HCT116 (cell line): ENCODE measurements at regions not wholly inside any gene's neighbourhood (a gene's known extent, or its start where the extent isn't known, plus 50 kb on each side); places are given as distances from the start of the nearest gene placed in this dataset.

Source experiments
- ATAC-seq: fragments of 200-7000 bp; cut with Tn5 transposase; 2 replicates; pipeline ENCODE4 v1.9.1; 2020; ENCODE audit warnings: mild to moderate bottlenecking, moderate library complexity
- BruUV-seq: library from RNA; stranded (reverse); fragments of 400-500 nt; replicated peaks from 2 replicates; lab custom pipeline; 2021; lab: Mats Ljungman, UMichigan
- CTCF ChIA-PET: fragments of 300-600 bp; sonication (Branson Sonifier 250); formaldehyde crosslinking; loops from one replicate; lab custom pipeline; 2021; ENCODE audit warnings: antibody characterized with exemption; lab: Charles Lee
- POLR2A ChIA-PET: fragments of 300-600, 350-600 bp; sonication (Branson Sonifier 250); formaldehyde crosslinking; loops from one replicate; lab custom pipeline; 2021; ENCODE audit warnings: antibody characterized with exemption; lab: Charles Lee
- RAD21 ChIA-PET, 2 experiments: fragments of 300-600 bp; sonication (Branson Sonifier 250); formaldehyde crosslinking; loops; one replicate each; lab custom pipeline; 2023; ENCODE audit warnings: low total read pairs in 2 of 2; ENCODE audit not compliant: uncharacterized antibody in 2 of 2, unreplicated experiment in 2 of 2, low non-redundant PET in 1 of 2; lab: Charles Lee
- DNase-seq: peaks from one replicate; pipeline ENCODE4 v3.0.0-alpha.2; 2010; ENCODE audit warnings: low read depth, low spot score
- H2AFZ ChIP-seq: fragments of 200-600 bp; shearing (Covaris generic), sonication (generic); 2 replicates; pipeline ENCODE4 v1.6.1; 2017; ENCODE audit warnings: low read depth, mixed run types, mixed read lengths, antibody characterized with exemption, low read length; ENCODE audit not compliant: poor library complexity, severe bottlenecking
- H3K27ac ChIP-seq: 2 replicates; pipeline ENCODE4 v1.5.1; 2012; ENCODE audit warnings: low read depth, low read length
- H3K27me3 ChIP-seq: fragments of 200-600 bp; sonication (generic); 2 replicates; pipeline ENCODE4 v1.6.1; 2016; ENCODE audit warnings: mixed run types, low read length, mixed read lengths; ENCODE audit not compliant: insufficient read depth
- H3K36me3 ChIP-seq, 2 experiments: fragments of 200-500 bp in 1 of 2; fragments of 200-600 bp in 1 of 2; sonication (Bioruptor generic) in 1 of 2; sonication (generic) in 1 of 2; 2 replicates each; pipeline versions ENCODE4 v1.5.1 to v1.6.1; 2014 to 2016; ENCODE audit warnings: low read length in 2 of 2, inconsistent platforms in 1 of 2, mixed read lengths in 1 of 2, mixed run types in 1 of 2; ENCODE audit not compliant: insufficient read depth in 2 of 2, control insufficient read depth in 1 of 2
- H3K4me1 ChIP-seq, 2 experiments: fragments of 200-600 bp in 1 of 2; sonication (generic) in 1 of 2; 2 replicates each; pipeline versions ENCODE4 v1.5.1 to v1.6.1; 2012 to 2017; ENCODE audit warnings: low read length in 2 of 2, inconsistent platforms in 1 of 2, mild to moderate bottlenecking in 1 of 2, mixed read lengths in 1 of 2, mixed run types in 1 of 2, moderate library complexity in 1 of 2; ENCODE audit not compliant: insufficient read depth in 2 of 2, control insufficient read depth in 1 of 2
- H3K4me2 ChIP-seq: fragments of 200-600 bp; sonication (generic); 2 replicates; pipeline ENCODE4 v1.6.1; 2017; ENCODE audit warnings: mixed run types, low read length, mixed read lengths
- H3K4me3 ChIP-seq, 2 experiments: fragments of 200-600 bp in 1 of 2; sonication (generic) in 1 of 2; replicated peaks in 1 of 2; 2 replicates each; pipeline ENCODE4 v1.5.1; 2011 to 2016; ENCODE audit warnings: low read length in 2 of 2, control low read depth in 1 of 2, low read depth in 1 of 2, mild to moderate bottlenecking in 1 of 2, mixed read lengths in 1 of 2, mixed run types in 1 of 2
- H3K79me2 ChIP-seq: fragments of 200-600 bp; sonication (generic); 2 replicates; pipeline ENCODE4 v1.6.1; 2017; ENCODE audit warnings: mild to moderate bottlenecking, mixed run types, low read length, moderate library complexity, mixed read lengths; ENCODE audit not compliant: insufficient read depth
- H3K9ac ChIP-seq: fragments of 200-600 bp; sonication (generic); 2 replicates; pipeline ENCODE4 v1.6.1; 2016; ENCODE audit warnings: low read length, mixed read lengths
- H3K9me2 ChIP-seq: fragments of 200-600 bp; sonication (generic), shearing (Covaris generic); 2 replicates; pipeline ENCODE4 v1.6.1; 2017; ENCODE audit warnings: mixed run types, mild to moderate bottlenecking, moderate library complexity; ENCODE audit not compliant: insufficient read depth
- H3K9me3 ChIP-seq, 2 experiments: fragments of 200-500 bp in 1 of 2; fragments of 200-600 bp in 1 of 2; sonication (Bioruptor generic) in 1 of 2; sonication (generic) in 1 of 2; 2 replicates each; pipeline ENCODE4 v1.6.1; 2014 to 2017; ENCODE audit warnings: low read length in 2 of 2, mixed read lengths in 2 of 2, inconsistent platforms in 1 of 2, low read depth in 1 of 2, mild to moderate bottlenecking in 1 of 2, mixed run types in 1 of 2, moderate library complexity in 1 of 2; ENCODE audit not compliant: control insufficient read depth in 1 of 2, insufficient read depth in 1 of 2
- H4K20me1 ChIP-seq: fragments of 200-600 bp; sonication (generic), shearing (Covaris generic); 2 replicates; pipeline ENCODE4 v1.6.1; 2017; ENCODE audit warnings: mixed run types, mild to moderate bottlenecking, moderate library complexity; ENCODE audit not compliant: insufficient read depth
- EGR1 ChIP-seq: IDR thresholded peaks from 2 replicates; pipeline ENCODE4 v1.6.1; 2012; ENCODE audit warnings: low read depth
- ELF1 ChIP-seq: IDR thresholded peaks from 2 replicates; pipeline ENCODE4 v1.6.1; 2012; ENCODE audit warnings: low read depth, borderline replicate concordance
- EZH2 ChIP-seq: fragments of 200-600 bp; sonication (generic); IDR thresholded peaks from 2 replicates; pipeline ENCODE4 v1.6.1; 2017; ENCODE audit warnings: antibody characterized with exemption, mixed run types
- FOSL1 ChIP-seq: IDR thresholded peaks from 2 replicates; pipeline ENCODE4 v1.6.1; 2012; ENCODE audit warnings: low read depth
- JUND ChIP-seq: IDR thresholded peaks from 2 replicates; pipeline ENCODE4 v1.6.1; 2012
- POLR2A ChIP-seq: IDR thresholded peaks from 2 replicates; pipeline ENCODE4 v1.7.0; 2011; ENCODE audit warnings: borderline replicate concordance; ENCODE audit not compliant: insufficient read depth, insufficient read length; ENCODE audit errors: extremely low read depth
- POLR2AphosphoS5 ChIP-seq: IDR thresholded peaks from 2 replicates; pipeline ENCODE4 v1.6.1; 2011; ENCODE audit warnings: mild to moderate bottlenecking, low read depth, low read length, moderate library complexity
- SIN3A ChIP-seq: IDR thresholded peaks from 2 replicates; pipeline ENCODE4 v1.6.1; 2012; ENCODE audit warnings: low read depth
- SP1 ChIP-seq: IDR thresholded peaks from 2 replicates; pipeline ENCODE4 v1.6.1; 2012; ENCODE audit warnings: low read depth
- SRF ChIP-seq: IDR thresholded peaks from 2 replicates; pipeline ENCODE4 v1.6.1; 2012; ENCODE audit warnings: low read depth
- ZFX ChIP-seq: fragments of 450-650 bp; IDR thresholded peaks from 2 replicates; pipeline ENCODE4 v1.6.1; 2017
- ZNF274 ChIP-seq: fragments of 200-500 bp; sonication (Bioruptor generic); IDR thresholded peaks from 2 replicates; pipeline ENCODE4 v1.6.1; 2014; ENCODE audit warnings: mild to moderate bottlenecking, low read depth, low read length, inconsistent platforms
- intact Hi-C: fragments of 100-400 bp; cut with micrococcal nuclease; formaldehyde crosslinking; loops from 2 replicates; pipeline ENCODE4 v1.10.0; 2022
- TF ChIP-seq, protein P1 (sequence below), 3 experiments: fragments of 200-600 bp in 1 of 3; sonication (generic) in 1 of 3; IDR thresholded peaks in 2 of 3; conservative IDR thresholded peaks in 1 of 3; 2 replicates each; pipeline ENCODE4 v1.5.1; 2012 to 2017; ENCODE audit warnings: low read depth in 2 of 3, low read length in 2 of 3, antibody characterized with exemption in 1 of 3, borderline replicate concordance in 1 of 3, control low read depth in 1 of 3, mild to moderate bottlenecking in 1 of 3, mixed read lengths in 1 of 3, mixed run types in 1 of 3, moderate library complexity in 1 of 3; ENCODE audit not compliant: insufficient read depth in 1 of 3
- TF ChIP-seq, protein P2 (sequence below): IDR thresholded peaks from 2 replicates; pipeline ENCODE4 v1.6.1; 2011; ENCODE audit warnings: mild to moderate bottlenecking, low read length, moderate library complexity; ENCODE audit not compliant: insufficient replicate concordance; ENCODE audit errors: extremely low read depth
- TF ChIP-seq, protein P3 (sequence below): IDR thresholded peaks from 2 replicates; pipeline ENCODE4 v1.6.1; 2012
- TF ChIP-seq, protein P4 (sequence below): IDR thresholded peaks from 2 replicates; pipeline ENCODE4 v1.6.1; 2012; ENCODE audit warnings: low read depth

DNA sequence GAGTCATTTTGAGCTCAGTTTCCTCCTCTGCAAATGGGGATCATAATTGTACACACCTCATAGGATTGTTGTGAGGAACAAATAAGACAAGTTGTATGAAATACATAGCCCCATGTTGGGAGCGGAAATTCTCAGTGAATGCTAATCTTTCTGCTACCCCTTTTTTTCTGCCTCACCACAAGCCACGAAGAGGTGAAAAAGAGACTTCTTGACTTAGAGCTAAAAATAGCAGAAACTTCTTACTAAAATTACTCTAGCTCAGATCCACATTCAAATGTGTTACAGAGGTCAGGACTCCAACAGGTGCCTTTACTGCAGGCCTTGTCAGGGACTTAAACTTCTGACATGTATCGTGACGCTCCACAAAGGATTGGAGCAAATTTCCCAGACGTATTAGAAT is 128.5 kb downstream of the MIAT start:
- H3K4me1 ChIP-seq: no peaks in the 10 kb centered on the region
- no peak overlapping the region for H3K9ac ChIP-seq
- no peak overlapping the region for H3K4me3 ChIP-seq
- BruUV-seq: no TSS peak
- no peaks in the 10 kb centered on the region for H3K79me2 ChIP-seq
- ChIA-PET CTCF (no interaction called here), RAD21 (no interaction called here), POLR2A (no interaction called here)
- no peak overlapping the region for H2AFZ ChIP-seq
- H3K27me3 ChIP-seq: no peaks in the 10 kb centered on the region
- H4K20me1 ChIP-seq: no peaks in the 10 kb centered on the region
- DNase-seq: no peak
- TF ChIP-seq, protein P1, sequence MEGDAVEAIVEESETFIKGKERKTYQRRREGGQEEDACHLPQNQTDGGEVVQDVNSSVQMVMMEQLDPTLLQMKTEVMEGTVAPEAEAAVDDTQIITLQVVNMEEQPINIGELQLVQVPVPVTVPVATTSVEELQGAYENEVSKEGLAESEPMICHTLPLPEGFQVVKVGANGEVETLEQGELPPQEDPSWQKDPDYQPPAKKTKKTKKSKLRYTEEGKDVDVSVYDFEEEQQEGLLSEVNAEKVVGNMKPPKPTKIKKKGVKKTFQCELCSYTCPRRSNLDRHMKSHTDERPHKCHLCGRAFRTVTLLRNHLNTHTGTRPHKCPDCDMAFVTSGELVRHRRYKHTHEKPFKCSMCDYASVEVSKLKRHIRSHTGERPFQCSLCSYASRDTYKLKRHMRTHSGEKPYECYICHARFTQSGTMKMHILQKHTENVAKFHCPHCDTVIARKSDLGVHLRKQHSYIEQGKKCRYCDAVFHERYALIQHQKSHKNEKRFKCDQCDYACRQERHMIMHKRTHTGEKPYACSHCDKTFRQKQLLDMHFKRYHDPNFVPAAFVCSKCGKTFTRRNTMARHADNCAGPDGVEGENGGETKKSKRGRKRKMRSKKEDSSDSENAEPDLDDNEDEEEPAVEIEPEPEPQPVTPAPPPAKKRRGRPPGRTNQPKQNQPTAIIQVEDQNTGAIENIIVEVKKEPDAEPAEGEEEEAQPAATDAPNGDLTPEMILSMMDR (IDR thresholded peaks at IDR 0.05 in 2 of 3, conservative IDR thresholded peaks at IDR 0.05 in 1 of 3; ENCODE audit: borderline replicate concordance in 1 of 3, insufficient read depth in 1 of 3, low read depth in 2 of 3, low read length in 2 of 3): no peak
- no peak for TF ChIP-seq ZFX
- TF ChIP-seq FOSL1: no peak
- TF ChIP-seq POLR2A: no peak
- TF ChIP-seq EGR1: no peak
- no peak for TF ChIP-seq ELF1
- no peak for TF ChIP-seq ZNF274
- TF ChIP-seq JUND: no peak
- TF ChIP-seq SP1: no peak
- TF ChIP-seq SRF: no peak
- TF ChIP-seq, protein P2, sequence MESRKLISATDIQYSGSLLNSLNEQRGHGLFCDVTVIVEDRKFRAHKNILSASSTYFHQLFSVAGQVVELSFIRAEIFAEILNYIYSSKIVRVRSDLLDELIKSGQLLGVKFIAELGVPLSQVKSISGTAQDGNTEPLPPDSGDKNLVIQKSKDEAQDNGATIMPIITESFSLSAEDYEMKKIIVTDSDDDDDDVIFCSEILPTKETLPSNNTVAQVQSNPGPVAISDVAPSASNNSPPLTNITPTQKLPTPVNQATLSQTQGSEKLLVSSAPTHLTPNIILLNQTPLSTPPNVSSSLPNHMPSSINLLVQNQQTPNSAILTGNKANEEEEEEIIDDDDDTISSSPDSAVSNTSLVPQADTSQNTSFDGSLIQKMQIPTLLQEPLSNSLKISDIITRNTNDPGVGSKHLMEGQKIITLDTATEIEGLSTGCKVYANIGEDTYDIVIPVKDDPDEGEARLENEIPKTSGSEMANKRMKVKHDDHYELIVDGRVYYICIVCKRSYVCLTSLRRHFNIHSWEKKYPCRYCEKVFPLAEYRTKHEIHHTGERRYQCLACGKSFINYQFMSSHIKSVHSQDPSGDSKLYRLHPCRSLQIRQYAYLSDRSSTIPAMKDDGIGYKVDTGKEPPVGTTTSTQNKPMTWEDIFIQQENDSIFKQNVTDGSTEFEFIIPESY: no peak
- TF ChIP-seq, protein P3, sequence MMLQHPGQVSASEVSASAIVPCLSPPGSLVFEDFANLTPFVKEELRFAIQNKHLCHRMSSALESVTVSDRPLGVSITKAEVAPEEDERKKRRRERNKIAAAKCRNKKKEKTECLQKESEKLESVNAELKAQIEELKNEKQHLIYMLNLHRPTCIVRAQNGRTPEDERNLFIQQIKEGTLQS: no peak
- TF ChIP-seq EZH2: no peak
- TF ChIP-seq, protein P4, sequence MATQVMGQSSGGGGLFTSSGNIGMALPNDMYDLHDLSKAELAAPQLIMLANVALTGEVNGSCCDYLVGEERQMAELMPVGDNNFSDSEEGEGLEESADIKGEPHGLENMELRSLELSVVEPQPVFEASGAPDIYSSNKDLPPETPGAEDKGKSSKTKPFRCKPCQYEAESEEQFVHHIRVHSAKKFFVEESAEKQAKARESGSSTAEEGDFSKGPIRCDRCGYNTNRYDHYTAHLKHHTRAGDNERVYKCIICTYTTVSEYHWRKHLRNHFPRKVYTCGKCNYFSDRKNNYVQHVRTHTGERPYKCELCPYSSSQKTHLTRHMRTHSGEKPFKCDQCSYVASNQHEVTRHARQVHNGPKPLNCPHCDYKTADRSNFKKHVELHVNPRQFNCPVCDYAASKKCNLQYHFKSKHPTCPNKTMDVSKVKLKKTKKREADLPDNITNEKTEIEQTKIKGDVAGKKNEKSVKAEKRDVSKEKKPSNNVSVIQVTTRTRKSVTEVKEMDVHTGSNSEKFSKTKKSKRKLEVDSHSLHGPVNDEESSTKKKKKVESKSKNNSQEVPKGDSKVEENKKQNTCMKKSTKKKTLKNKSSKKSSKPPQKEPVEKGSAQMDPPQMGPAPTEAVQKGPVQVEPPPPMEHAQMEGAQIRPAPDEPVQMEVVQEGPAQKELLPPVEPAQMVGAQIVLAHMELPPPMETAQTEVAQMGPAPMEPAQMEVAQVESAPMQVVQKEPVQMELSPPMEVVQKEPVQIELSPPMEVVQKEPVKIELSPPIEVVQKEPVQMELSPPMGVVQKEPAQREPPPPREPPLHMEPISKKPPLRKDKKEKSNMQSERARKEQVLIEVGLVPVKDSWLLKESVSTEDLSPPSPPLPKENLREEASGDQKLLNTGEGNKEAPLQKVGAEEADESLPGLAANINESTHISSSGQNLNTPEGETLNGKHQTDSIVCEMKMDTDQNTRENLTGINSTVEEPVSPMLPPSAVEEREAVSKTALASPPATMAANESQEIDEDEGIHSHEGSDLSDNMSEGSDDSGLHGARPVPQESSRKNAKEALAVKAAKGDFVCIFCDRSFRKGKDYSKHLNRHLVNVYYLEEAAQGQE: no peak
- no peak for TF ChIP-seq POLR2AphosphoS5
- TF ChIP-seq SIN3A: no peak
- intact Hi-C loops: no loop called here
- no peaks in the 10 kb centered on the region for H3K9me2 ChIP-seq
- H3K36me3 ChIP-seq: no peaks in the 10 kb centered on the region
- H3K27ac ChIP-seq: no peak overlapping the region
- no peak overlapping the region for H3K4me2 ChIP-seq
- no peaks in the 10 kb centered on the region for H3K9me3 ChIP-seq
- ATAC-seq: no peak
